Left colon (tissue), 2 donors: ENCODE measurements at regions not wholly inside any gene's neighbourhood (a gene's known extent, or its start where the extent isn't known, plus 50 kb on each side); places are given as distances from the start of the nearest gene placed in this dataset.
"Not testable (repeated sequence)": the region's sequence is repeated elsewhere in the genome, so short reads cannot be mapped to it uniquely, and the experiment has no call there.

Source experiments
- ATAC-seq: fragments of 200-7000 bp; cut with Tn5 transposase; one replicate; pipeline ENCODE4 v1.9.1; 2020; ENCODE audit warnings: mild to moderate bottlenecking, moderate library complexity
- DNase-seq, 2 donors: peaks; one replicate each; pipeline ENCODE4 v3.0.0-alpha.2; 2020
- intact Hi-C, 2 donors: fragments of 100-400 bp; cut with DNase I in 1 of 2; cut with micrococcal nuclease in 1 of 2; formaldehyde crosslinking; loops; one replicate each; pipeline versions ENCODE4 v1.11.2 to v1.14.0; 2022; cut with DNase I, micrococcal nuclease
- donor health status: DM: no; HTN: no; CAD: no.
- donor health status: DM: yes; HTN: yes; CAD: no.

- DNase-seq (no peak), ATAC-seq (no peak)
- intact Hi-C loops, result no loop called here
Observed at GRCh38 chr10:2572611-2573010, 494.7 kb upstream of the PFKP start.

GRCh38 chr10:2556883-2557282 lies 510.5 kb upstream of the PFKP start:
- no peak for ATAC-seq
- intact Hi-C loops, result no loop called here

GRCh38 chr10:2548071-2548470 lies 519.3 kb upstream of the PFKP start:
- intact Hi-C loops, result no loop called here
- DNase-seq, result no peak
- ATAC-seq, result no peak

More at GRCh38 chr10:2556883-2557282, 510.5 kb upstream of the PFKP start:
- DNase-seq, result no peak

- ATAC-seq (no peak), DNase-seq (no peak)
- intact Hi-C loops, result no loop called here
Observed at GRCh38 chr10:2547606-2548005, 519.7 kb upstream of the PFKP start.

- ATAC-seq, intact Hi-C loops: not testable (repeated sequence)
Observed at GRCh38 chr10:2546894-2547293, 520.5 kb upstream of the PFKP start.

GRCh38 chr10:2543974-2544373 lies 523.4 kb upstream of the PFKP start:
- intact Hi-C loops, result no loop called here
- ATAC-seq, result no peak
- DNase-seq, result no peak

More at GRCh38 chr10:2546894-2547293, 520.5 kb upstream of the PFKP start:
- not testable (repeated sequence) for DNase-seq

- ATAC-seq (no peak), DNase-seq (no peak)
- intact Hi-C loops, result no loop called here
Observed at GRCh38 chr10:2543142-2543886, 524.0 kb upstream of the PFKP start.

GRCh38 chr10:2541176-2541575 lies 526.2 kb upstream of the PFKP start:
- DNase-seq (no peak), ATAC-seq (no peak)
- intact Hi-C loops, result no loop called here

GRCh38 chr10:2529945-2530344 lies 537.4 kb upstream of the PFKP start:
- no peak for ATAC-seq
- DNase-seq, result no peak
- intact Hi-C loops, result no loop called here

GRCh38 chr10:2525781-2526180 lies 541.6 kb upstream of the PFKP start:
- no peak for ATAC-seq
- intact Hi-C loops, result no loop called here
- DNase-seq, result no peak

GRCh38 chr10:2519139-2519538 lies 548.2 kb upstream of the PFKP start:
- intact Hi-C loops, result no loop called here
- ATAC-seq (no peak), DNase-seq (no peak)

- intact Hi-C loops, result no loop called here
- ATAC-seq, result no peak
- no peak for DNase-seq
Observed at GRCh38 chr10:2509081-2509531, 558.2 kb upstream of the PFKP start.

- DNase-seq, intact Hi-C loops, ATAC-seq: not testable (repeated sequence)
Observed at GRCh38 chr10:2501366-2501940, 565.9 kb upstream of the PFKP start.

GRCh38 chr10:2494399-2494798 lies 572.9 kb upstream of the PFKP start:
- DNase-seq (no peak), ATAC-seq (no peak)
- intact Hi-C loops, result no loop called here

GRCh38 chr10:2488446-2489005 lies 578.8 kb upstream of the PFKP start:
- intact Hi-C loops, result no loop called here
- ATAC-seq (no peak), DNase-seq (no peak)

- intact Hi-C loops, result no loop called here
- ATAC-seq (no peak), DNase-seq (no peak)
Observed at GRCh38 chr10:2487921-2488320, 579.4 kb upstream of the PFKP start.

- intact Hi-C loops, result no loop called here
- ATAC-seq, result no peak
- DNase-seq, result no peak
Observed at GRCh38 chr10:2478656-2479055, 588.7 kb upstream of the PFKP start.

GRCh38 chr10:2476812-2477553 lies 590.4 kb upstream of the PFKP start:
- ATAC-seq (no peak), DNase-seq (no peak)
- intact Hi-C loops, result no loop called here

GRCh38 chr10:2476218-2476811 lies 591.0 kb upstream of the PFKP start:
- no peak for ATAC-seq
- intact Hi-C loops, result no loop called here
- DNase-seq, result no peak
